ENCODE measurements at regions not wholly inside any gene's neighbourhood (a gene's known extent, or its start where the extent isn't known, plus 50 kb on each side); places are given as distances from the start of the nearest gene placed in this dataset.

DNA sequence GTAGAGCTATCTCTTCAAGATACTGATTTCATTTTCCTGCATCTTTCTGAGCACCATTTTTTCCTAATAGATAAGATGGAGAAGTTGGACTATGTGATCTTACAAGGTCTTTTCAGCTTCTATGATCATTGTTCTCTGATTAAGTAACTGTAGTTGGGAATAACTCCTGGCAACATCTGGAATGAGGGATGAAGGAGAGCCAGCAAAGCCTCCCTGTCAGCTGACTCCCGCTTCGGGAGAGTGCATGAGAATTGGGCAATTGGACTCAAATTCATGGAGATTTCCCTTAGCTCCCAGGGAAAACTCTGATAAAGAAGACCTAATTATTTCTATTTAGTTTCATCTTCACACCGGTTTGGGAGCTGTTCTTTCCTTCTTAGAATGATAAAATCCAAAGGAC, 146.1 kb downstream of the CCDC71L start:
- TF ChIP-seq, protein P1, sequence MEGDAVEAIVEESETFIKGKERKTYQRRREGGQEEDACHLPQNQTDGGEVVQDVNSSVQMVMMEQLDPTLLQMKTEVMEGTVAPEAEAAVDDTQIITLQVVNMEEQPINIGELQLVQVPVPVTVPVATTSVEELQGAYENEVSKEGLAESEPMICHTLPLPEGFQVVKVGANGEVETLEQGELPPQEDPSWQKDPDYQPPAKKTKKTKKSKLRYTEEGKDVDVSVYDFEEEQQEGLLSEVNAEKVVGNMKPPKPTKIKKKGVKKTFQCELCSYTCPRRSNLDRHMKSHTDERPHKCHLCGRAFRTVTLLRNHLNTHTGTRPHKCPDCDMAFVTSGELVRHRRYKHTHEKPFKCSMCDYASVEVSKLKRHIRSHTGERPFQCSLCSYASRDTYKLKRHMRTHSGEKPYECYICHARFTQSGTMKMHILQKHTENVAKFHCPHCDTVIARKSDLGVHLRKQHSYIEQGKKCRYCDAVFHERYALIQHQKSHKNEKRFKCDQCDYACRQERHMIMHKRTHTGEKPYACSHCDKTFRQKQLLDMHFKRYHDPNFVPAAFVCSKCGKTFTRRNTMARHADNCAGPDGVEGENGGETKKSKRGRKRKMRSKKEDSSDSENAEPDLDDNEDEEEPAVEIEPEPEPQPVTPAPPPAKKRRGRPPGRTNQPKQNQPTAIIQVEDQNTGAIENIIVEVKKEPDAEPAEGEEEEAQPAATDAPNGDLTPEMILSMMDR (IDR thresholded peaks at IDR 0.05): no peak
- no peak for TF ChIP-seq POLR2A (IDR thresholded peaks at IDR 0.05)

All from body of pancreas (tissue), 4 donors.